Fibroblast of villous mesenchyme (primary cell): ENCODE measurements at regions not wholly inside any gene's neighbourhood (a gene's known extent, or its start where the extent isn't known, plus 50 kb on each side); places are given as distances from the start of the nearest gene placed in this dataset.

Experiments
- DNase-seq: peaks from one replicate; pipeline ENCODE4 v3.0.0-alpha.2; 2010; ENCODE audit warnings: low read depth
- H3K4me3 ChIP-seq: 2 replicates; pipeline ENCODE4 v1.5.1; 2011; ENCODE audit warnings: low read depth, mild to moderate bottlenecking, low read length
- TF ChIP-seq, protein P1 (sequence below): IDR thresholded peaks from 2 replicates; pipeline ENCODE4 v1.5.1; 2012; ENCODE audit warnings: low read depth, mild to moderate bottlenecking, low read length; ENCODE audit not compliant: insufficient read depth

DNA sequence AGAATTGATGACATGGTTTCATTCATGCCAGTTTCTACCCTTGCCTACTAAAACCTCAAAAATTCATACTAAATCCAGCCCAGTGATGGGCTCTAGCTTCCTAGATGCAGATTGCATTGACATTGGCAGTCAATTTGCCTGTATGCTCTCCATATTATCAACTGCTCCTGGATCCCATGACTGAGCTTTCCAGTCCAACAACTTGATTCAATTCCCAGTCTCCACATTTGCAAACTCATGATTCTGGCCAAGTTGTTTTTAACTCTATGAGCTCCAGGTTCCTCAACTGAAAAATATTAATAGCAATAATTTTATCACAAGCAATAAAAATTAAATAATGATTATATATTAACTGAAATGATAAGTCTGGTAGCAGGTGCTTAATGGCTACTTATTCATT, 51.0 kb upstream of the DSC1 start:
- no peak for DNase-seq
- H3K4me3 ChIP-seq = no peak overlapping the region
- TF ChIP-seq, protein P1, sequence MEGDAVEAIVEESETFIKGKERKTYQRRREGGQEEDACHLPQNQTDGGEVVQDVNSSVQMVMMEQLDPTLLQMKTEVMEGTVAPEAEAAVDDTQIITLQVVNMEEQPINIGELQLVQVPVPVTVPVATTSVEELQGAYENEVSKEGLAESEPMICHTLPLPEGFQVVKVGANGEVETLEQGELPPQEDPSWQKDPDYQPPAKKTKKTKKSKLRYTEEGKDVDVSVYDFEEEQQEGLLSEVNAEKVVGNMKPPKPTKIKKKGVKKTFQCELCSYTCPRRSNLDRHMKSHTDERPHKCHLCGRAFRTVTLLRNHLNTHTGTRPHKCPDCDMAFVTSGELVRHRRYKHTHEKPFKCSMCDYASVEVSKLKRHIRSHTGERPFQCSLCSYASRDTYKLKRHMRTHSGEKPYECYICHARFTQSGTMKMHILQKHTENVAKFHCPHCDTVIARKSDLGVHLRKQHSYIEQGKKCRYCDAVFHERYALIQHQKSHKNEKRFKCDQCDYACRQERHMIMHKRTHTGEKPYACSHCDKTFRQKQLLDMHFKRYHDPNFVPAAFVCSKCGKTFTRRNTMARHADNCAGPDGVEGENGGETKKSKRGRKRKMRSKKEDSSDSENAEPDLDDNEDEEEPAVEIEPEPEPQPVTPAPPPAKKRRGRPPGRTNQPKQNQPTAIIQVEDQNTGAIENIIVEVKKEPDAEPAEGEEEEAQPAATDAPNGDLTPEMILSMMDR = no peak

DNA sequence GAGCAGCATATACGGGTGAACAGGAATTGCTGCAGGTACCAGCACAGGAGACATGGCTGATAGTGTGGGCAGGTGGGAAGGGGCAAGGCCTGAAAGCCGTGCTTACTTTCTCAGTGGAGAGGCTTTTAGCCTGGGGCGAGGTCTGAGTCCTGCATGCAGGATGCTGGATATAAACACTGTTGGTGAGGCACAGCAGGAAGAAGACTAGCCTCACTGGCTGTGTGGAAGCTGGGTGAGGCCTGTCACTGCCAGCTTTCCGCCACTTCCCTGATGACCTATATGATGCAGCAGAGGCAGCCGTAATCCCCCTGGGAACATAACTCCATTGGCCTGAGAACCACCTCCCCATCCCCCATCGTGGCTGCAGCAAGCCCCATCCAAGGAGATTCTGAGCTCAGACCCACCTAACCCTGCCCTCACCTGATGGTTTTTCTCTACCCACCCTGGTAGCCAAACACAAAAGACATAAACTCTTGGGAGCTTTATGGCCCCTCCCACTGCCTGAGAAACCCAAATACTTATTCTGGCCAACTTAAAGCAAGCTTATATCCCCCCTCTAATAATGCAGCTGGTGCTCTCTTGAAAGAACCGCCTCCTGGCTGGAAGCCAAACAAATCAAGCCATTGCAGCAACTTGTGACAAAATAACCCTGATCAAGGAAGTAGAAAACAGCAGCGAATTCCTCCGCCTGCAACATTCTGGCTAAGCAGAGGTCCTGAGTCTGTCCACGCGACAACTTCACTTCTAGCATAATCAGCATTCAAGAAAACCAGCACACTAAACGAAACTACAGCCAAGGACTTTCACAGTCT, 54.6 kb upstream of the DSC1 start:
- no peak for DNase-seq
- TF ChIP-seq, protein P1 = no peak
- no peak overlapping the region for H3K4me3 ChIP-seq

DNA sequence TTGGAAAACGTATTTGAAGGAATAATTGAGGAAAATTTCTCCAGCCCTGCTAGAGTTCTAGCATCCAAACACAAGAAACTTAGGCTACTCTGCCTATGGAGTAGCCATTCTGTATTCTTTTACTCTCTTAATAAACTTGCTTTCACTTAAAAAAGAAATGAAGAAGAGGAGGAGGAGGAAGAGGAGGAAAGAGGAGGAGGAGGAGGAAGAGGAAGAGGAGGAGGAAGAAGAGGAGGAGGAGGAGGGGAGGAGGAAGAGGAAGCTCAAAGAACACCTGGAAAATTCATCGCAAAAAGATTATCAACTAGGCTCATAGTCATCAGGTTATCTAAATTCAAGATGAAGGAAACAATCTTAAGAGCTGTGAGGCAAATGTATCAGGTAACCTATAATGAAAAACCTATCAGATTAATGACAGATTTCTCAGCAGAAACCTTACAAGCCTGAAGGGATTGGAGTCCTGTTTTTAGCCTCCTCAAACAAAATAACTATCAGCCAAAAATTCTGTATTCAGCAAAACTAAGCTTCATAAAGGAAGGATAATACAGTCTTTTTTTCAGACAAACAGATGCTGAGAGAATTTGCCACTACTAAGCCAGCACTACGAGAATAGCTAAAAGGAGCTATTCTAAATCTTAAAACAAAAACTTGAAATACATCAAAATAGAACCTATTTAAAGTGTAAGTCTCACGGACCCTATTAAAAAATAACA, 56.2 kb upstream of the DSC1 start:
- TF ChIP-seq, protein P1 = no peak
- no peak for DNase-seq
- no peak overlapping the region for H3K4me3 ChIP-seq

DNA sequence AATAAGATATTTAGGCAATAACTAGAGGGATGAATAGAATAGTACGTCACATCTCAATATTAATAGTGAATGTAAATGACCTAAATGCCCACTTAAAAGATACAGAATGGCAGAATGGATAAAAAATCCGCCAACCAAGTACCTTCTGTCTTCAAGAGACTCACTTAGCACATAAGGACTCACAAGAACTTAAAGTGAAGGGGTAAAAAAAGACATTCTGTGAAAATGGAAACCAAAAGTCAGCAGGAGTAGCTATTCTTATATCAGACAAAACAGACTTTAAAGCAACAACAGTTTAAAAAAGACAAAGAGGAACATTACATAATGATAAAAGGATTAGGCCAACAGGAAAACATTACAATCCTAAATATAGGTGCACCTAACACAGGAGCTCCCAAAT, 56.7 kb upstream of the DSC1 start:
- no peak for DNase-seq
- H3K4me3 ChIP-seq = no peak overlapping the region
- TF ChIP-seq, protein P1 = no peak

DNA sequence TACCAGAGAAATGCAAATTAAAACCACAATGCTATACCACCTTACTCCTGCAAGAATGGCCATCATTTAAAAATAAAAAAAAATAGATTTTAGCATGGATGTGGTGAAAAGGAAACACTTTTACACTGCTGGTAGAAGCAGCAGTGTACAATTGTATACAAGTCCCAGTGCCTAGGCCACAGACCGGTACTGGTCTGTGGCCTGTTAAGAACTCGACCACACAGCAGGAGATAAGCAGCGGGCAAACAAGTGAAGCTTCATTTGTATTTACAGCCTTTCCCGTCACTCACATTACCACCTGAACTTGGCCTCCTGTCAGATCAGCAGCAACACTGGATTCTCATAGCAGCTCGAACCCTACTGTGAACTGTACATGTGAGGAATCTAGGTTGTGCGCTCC, 60.7 kb upstream of the DSC1 start:
- TF ChIP-seq, protein P1 = no peak
- DNase-seq = no peak
- H3K4me3 ChIP-seq = no peak overlapping the region

DNA sequence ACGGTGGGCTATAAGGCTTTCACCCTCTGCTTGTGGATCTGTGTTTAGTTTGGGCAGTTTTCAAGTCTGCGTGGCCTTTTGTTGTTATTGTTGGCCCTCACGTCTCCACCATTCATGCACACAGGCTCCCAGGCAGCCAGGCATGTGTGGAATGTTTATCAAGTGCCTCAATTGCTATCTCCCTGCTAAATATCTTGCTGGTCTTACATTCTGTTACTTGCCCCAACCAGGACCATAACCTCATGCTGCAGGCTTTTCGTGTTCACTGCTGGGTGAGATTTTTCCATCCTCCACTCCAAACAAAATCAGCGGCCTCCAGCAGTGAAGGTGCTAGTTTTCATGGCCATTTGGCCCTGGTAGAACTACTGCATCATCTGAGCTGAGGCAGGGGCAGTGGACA, 63.0 kb upstream of the DSC1 start:
- no peak for DNase-seq
- TF ChIP-seq, protein P1 = no peak

More for the DNA sequence above, 63.0 kb upstream of the DSC1 start:
- no peak overlapping the region for H3K4me3 ChIP-seq
